ENCODE measurements at regions not wholly inside any gene's neighbourhood (a gene's known extent, or its start where the extent isn't known, plus 50 kb on each side); places are given as distances from the start of the nearest gene placed in this dataset.

- TF ChIP-seq CTCF (IDR thresholded peaks at IDR 0.05) (no peak), TP53 (CRISPR knock-in tag; IDR thresholded peaks at IDR 0.05) (no peak), FOXK1 (CRISPR knock-in tag; IDR thresholded peaks at IDR 0.05) (no peak), IRF1 (CRISPR knock-in tag; IDR thresholded peaks at IDR 0.05) (no peak), ZNF423 (CRISPR knock-in tag; IDR thresholded peaks at IDR 0.05) (no peak), NR3C1 (CRISPR knock-in tag; conservative IDR thresholded peaks at IDR 0.05; ENCODE audit: low read depth) (no peak), USF2 (CRISPR knock-in tag; IDR thresholded peaks at IDR 0.05) (no peak), MYBL2 (CRISPR knock-in tag; IDR thresholded peaks at IDR 0.05) (no peak), MAX (CRISPR knock-in tag; IDR thresholded peaks at IDR 0.05) (no peak), TEAD4 (CRISPR knock-in tag; IDR thresholded peaks at IDR 0.05) (no peak), MXD4 (CRISPR knock-in tag; IDR thresholded peaks at IDR 0.05; ENCODE audit: borderline replicate concordance) (no peak), CREB1 (CRISPR knock-in tag; IDR thresholded peaks at IDR 0.05) (no peak), ZNF425 (CRISPR knock-in tag; conservative IDR thresholded peaks at IDR 0.05) (no peak)
Observed at GRCh38 chr5:7955476-7955875, 86.5 kb downstream of the MTRR start.
